ENCODE measurements at regions not wholly inside any gene's neighbourhood (a gene's known extent, or its start where the extent isn't known, plus 50 kb on each side); places are given as distances from the start of the nearest gene placed in this dataset.
"Not testable (repeated sequence)": the region's sequence is repeated elsewhere in the genome, so short reads cannot be mapped to it uniquely, and the experiment has no call there.

DNA sequence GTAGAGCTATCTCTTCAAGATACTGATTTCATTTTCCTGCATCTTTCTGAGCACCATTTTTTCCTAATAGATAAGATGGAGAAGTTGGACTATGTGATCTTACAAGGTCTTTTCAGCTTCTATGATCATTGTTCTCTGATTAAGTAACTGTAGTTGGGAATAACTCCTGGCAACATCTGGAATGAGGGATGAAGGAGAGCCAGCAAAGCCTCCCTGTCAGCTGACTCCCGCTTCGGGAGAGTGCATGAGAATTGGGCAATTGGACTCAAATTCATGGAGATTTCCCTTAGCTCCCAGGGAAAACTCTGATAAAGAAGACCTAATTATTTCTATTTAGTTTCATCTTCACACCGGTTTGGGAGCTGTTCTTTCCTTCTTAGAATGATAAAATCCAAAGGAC, 146.1 kb downstream of the CCDC71L start:
- no peaks in the 10 kb centered on the region for H3K36me3 ChIP-seq (ENCODE audit: insufficient read depth, low read depth, low read length)
- no peaks in the 10 kb centered on the region for H3K4me1 ChIP-seq (ENCODE audit: insufficient read depth, low read length)
- H3K4me3 ChIP-seq (ENCODE audit: low read length), result no peak overlapping the region
- H3K9ac ChIP-seq (ENCODE audit: low read depth, low read length), result no peak overlapping the region
- H3K9me3 ChIP-seq (ENCODE audit: insufficient read depth, low read depth, low read length), result no peaks in the 10 kb centered on the region
- H3K27me3 ChIP-seq (ENCODE audit: insufficient read depth, low read length), result no peaks in the 10 kb centered on the region
- H3K27ac ChIP-seq (ENCODE audit: low read length), result no peak overlapping the region

DNA sequence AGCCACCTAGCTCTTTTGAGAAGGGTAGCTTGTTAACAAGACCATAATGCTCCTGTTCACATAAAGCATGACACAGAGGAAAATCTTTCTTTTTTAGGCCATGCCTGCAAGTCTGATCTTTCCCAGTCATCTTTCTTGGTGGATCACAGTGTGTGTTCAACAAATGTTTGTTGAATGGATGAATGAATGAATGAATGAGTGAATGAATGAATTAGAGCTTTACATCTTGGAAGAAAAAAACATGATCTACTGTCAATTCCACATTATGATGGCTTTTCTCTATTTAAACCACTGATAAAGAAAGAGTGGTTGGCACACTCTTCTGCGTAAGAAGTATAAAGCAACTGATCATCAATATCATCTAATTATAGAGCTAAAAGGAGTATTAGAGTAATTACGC, 148.7 kb downstream of the CCDC71L start:
- Histone ChIP-seq H3K4me1 (ENCODE audit: insufficient read depth, low read length) (no peaks in the 10 kb centered on the region), H3K9me3 (ENCODE audit: insufficient read depth, low read depth, low read length) (no peaks in the 10 kb centered on the region), H3K36me3 (ENCODE audit: insufficient read depth, low read depth, low read length) (no peaks in the 10 kb centered on the region), H3K4me3 (ENCODE audit: low read length) (no peak overlapping the region), H3K9ac (ENCODE audit: low read depth, low read length) (no peak overlapping the region), H3K27me3 (ENCODE audit: insufficient read depth, low read length) (no peaks in the 10 kb centered on the region), H3K27ac (ENCODE audit: low read length) (no peak overlapping the region)

DNA sequence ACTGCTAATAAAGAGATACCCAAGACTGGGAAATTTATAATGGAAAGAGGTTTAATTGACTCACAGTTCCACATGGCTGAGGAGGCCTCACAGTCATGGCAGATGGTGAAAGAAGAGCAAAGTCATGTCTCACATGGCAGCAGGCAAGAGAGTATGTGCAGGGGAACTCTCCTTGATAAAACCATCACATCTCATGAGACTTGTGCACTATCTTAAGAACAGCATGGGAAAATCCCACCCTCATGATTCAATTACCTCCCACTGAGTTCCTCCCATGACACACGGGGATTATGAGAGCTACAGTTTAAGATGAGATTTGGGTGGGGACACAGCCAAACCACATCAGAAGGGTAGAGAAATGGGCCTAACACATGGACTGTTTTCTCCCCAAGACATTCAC, 156.3 kb downstream of the CCDC71L start:
- Histone ChIP-seq H3K27me3 (ENCODE audit: insufficient read depth, low read length) (no peaks in the 10 kb centered on the region), H3K4me3 (ENCODE audit: low read length) (no peak overlapping the region), H3K9me3 (ENCODE audit: insufficient read depth, low read depth, low read length) (no peaks in the 10 kb centered on the region), H3K9ac (ENCODE audit: low read depth, low read length) (no peak overlapping the region), H3K27ac (ENCODE audit: low read length) (no peak overlapping the region), H3K4me1 (ENCODE audit: insufficient read depth, low read length) (no peaks in the 10 kb centered on the region), H3K36me3 (ENCODE audit: insufficient read depth, low read depth, low read length) (no peaks in the 10 kb centered on the region)

DNA sequence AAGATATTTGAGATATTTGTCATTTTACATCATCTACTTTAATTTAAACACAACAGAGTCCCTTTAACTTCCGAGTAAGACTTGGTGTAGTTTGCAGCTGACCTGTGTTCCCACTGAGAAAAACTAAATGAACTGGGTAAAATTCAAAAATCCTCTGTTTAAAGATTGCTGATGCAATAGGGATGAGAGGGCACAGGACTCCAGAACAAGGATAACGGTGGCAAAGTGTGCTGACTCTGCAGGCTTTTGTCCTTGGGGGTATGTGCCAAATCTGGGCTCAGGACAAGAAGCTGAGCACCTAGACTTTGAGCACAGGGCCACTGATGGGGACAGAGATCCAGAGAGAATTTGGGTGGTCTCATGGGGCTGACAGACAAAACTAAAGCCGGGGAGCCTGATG, 156.8 kb downstream of the CCDC71L start:
- H3K27me3 ChIP-seq (ENCODE audit: insufficient read depth, low read length), result no peaks in the 10 kb centered on the region
- no peaks in the 10 kb centered on the region for H3K9me3 ChIP-seq (ENCODE audit: insufficient read depth, low read depth, low read length)
- no peaks in the 10 kb centered on the region for H3K36me3 ChIP-seq (ENCODE audit: insufficient read depth, low read depth, low read length)
- no peaks in the 10 kb centered on the region for H3K4me1 ChIP-seq (ENCODE audit: insufficient read depth, low read length)
- no peak overlapping the region for H3K4me3 ChIP-seq (ENCODE audit: low read length)
- no peak overlapping the region for H3K9ac ChIP-seq (ENCODE audit: low read depth, low read length)
- H3K27ac ChIP-seq (ENCODE audit: low read length), result no peak overlapping the region

DNA sequence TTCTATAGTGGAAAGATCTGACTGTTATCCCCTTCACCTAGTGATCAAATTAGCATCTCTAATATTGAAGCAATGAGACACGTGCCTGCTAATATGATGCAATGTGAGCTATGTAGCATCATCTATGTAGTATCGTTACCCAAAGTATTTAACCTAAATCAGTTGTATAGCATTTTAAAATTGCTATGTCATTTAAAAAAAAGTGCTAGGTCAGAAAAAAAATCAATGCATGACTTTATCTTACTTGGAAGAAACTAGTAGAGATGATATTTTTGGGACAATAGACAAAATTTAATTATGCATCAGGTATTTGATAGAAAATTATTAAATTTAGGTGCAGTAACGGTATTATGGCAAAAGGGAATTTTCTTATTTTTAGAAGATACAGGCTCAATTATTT, 157.3 kb downstream of the CCDC71L start:
- H3K4me1 ChIP-seq (ENCODE audit: insufficient read depth, low read length), result no peaks in the 10 kb centered on the region
- no peak overlapping the region for H3K9ac ChIP-seq (ENCODE audit: low read depth, low read length)

DNA sequence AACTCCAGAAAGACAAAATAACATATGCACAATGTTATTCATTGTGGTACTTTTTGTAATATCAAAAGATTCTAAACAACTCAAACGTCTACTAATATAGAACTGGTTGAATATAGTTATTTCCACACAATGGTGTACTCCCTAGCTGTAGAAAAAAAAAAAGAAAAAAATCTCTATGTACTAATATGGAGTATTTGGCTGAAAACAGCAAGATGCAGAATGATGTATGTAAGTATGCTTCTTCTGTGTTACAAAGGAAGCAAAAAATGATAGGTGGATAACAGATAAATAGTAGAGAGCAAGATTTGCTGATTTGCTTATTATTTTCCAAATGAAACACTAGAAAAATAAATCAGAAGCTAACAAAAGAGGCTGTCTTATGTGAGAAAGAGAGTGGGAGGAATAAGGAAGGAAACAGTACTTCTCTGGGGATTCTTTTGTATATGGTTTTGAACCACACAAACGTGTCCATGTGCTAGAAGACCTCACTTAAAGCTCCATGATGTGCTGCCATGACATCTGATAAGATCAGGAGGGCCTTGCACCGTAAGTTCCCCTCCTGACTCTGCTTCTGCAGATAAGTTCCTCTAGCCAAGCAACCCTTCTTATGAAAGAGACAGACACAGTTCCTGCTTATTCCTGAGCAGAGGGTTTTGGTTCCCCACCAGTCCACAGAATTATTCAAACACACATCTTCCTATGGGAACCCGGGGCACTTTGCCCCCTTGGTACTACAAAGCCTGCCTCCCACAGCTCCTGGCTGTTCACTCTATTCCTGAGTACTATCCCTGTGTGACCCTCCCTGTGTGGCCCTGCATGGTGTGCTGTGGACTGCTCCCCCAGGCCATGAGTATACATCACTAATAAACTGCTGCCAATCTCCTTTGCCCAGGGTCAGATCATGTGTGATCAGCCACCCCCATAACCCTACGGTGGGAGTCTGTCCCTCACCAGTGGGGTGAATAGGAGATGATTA, 159.1 kb downstream of the CCDC71L start:
- Histone ChIP-seq H3K27ac (ENCODE audit: low read length) (no peak overlapping the region), H3K36me3 (ENCODE audit: insufficient read depth, low read depth, low read length) (no peaks in the 10 kb centered on the region), H3K9ac (ENCODE audit: low read depth, low read length) (no peak overlapping the region)

More for the DNA sequence above, 157.3 kb downstream of the CCDC71L start:
- H3K4me3 ChIP-seq (ENCODE audit: low read length), result no peak overlapping the region
- no peaks in the 10 kb centered on the region for H3K36me3 ChIP-seq (ENCODE audit: insufficient read depth, low read depth, low read length)
- no peaks in the 10 kb centered on the region for H3K27me3 ChIP-seq (ENCODE audit: insufficient read depth, low read length)
- H3K27ac ChIP-seq (ENCODE audit: low read length), result no peak overlapping the region
- H3K9me3 ChIP-seq (ENCODE audit: insufficient read depth, low read depth, low read length), result no peaks in the 10 kb centered on the region

DNA sequence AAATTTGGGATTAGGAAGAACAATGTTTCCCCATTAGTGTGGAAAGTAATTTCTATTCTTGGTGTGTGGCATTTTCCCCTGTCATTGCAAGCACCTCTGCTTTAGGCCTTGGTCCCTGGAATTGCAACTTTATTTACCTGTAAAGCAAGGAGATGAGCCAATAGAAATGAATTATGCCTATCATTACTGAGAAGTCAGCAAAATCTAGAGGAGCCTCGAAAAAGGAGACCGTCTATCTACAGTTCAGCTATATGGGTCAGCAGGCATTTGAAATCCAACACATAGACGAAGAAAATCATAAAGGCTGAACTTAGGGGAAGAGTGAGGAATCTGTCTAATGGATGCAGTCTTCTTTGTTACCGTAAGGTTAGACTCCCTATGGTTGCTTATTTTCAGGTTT, 161.1 kb downstream of the CCDC71L start:
- no peak overlapping the region for H3K27ac ChIP-seq (ENCODE audit: low read length)
- H3K36me3 ChIP-seq (ENCODE audit: insufficient read depth, low read depth, low read length), result no peaks in the 10 kb centered on the region
- H3K27me3 ChIP-seq (ENCODE audit: insufficient read depth, low read length), result no peaks in the 10 kb centered on the region
- H3K4me3 ChIP-seq (ENCODE audit: low read length), result no peak overlapping the region
- no peaks in the 10 kb centered on the region for H3K4me1 ChIP-seq (ENCODE audit: insufficient read depth, low read length)
- no peaks in the 10 kb centered on the region for H3K9me3 ChIP-seq (ENCODE audit: insufficient read depth, low read depth, low read length)
- H3K9ac ChIP-seq (ENCODE audit: low read depth, low read length), result no peak overlapping the region

More for the DNA sequence above, 159.1 kb downstream of the CCDC71L start:
- no peak overlapping the region for H3K4me3 ChIP-seq (ENCODE audit: low read length)
- H3K9me3 ChIP-seq (ENCODE audit: insufficient read depth, low read depth, low read length), result no peaks in the 10 kb centered on the region
- no peaks in the 10 kb centered on the region for H3K27me3 ChIP-seq (ENCODE audit: insufficient read depth, low read length)
- no peaks in the 10 kb centered on the region for H3K4me1 ChIP-seq (ENCODE audit: insufficient read depth, low read length)

DNA sequence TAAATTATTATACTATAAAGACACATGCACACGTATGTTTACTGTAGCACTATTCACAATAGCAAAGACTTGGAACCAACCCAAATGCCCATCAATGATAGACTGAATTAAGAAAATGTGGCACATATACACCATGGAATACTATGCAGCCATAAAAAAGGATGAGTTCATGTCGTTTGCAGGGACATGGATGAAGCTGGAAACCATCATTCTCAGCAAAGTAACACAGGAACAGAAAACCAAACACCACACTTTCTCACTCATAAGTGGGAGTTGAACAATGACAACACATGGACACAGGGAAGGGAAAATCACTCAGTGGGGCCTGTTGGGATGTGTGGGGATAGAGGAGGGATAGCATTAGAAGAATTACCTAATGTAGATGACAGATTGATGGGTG, 163.0 kb downstream of the CCDC71L start:
- H3K9ac ChIP-seq (ENCODE audit: low read depth, low read length); H3K4me3 ChIP-seq (ENCODE audit: low read length); H3K27me3 ChIP-seq (ENCODE audit: insufficient read depth, low read length); H3K9me3 ChIP-seq (ENCODE audit: insufficient read depth, low read depth, low read length); H3K27ac ChIP-seq (ENCODE audit: low read length); H3K4me1 ChIP-seq (ENCODE audit: insufficient read depth, low read length); H3K36me3 ChIP-seq (ENCODE audit: insufficient read depth, low read depth, low read length): not testable (repeated sequence)

DNA sequence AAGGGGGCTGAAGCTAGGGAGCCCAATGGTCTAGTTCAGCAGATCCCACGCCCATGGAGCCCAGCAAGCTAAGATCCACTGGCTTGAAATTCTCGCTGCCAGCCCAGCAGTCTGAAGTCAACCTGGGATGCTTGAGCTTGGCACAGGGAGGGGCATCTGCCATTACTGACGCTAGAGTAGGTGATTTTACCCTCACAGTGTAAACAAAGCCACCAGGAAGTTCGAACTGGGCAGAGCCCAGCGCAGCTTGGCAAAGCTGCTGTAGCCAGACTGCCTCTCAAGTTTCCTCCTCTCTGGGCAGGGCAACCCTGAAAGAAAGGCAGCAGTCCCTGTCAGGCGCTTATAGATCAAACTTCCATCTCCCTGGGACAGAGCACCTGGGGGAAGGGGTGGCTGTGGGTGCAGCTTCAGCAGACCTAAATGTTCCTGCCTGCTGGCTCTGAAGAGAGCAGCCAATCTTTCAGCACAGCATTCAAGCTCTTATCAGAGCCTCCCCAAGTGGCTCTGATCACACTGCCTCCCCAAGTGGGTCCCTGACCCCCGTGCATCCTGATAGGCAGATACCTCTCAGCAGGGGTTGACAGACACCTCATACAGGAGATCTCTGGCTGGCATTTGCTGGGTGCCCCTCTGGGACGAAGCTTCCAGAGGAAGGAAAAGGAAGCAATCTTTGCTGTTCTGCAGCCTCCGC, 167.8 kb downstream of the CCDC71L start:
- H3K9ac ChIP-seq (ENCODE audit: low read depth, low read length), result no peak overlapping the region
- H3K36me3 ChIP-seq (ENCODE audit: insufficient read depth, low read depth, low read length), result no peaks in the 10 kb centered on the region
- no peak overlapping the region for H3K4me3 ChIP-seq (ENCODE audit: low read length)
- no peaks in the 10 kb centered on the region for H3K27me3 ChIP-seq (ENCODE audit: insufficient read depth, low read length)
- no peaks in the 10 kb centered on the region for H3K4me1 ChIP-seq (ENCODE audit: insufficient read depth, low read length)
- no peaks in the 10 kb centered on the region for H3K9me3 ChIP-seq (ENCODE audit: insufficient read depth, low read depth, low read length)
- no peak overlapping the region for H3K27ac ChIP-seq (ENCODE audit: low read length)

DNA sequence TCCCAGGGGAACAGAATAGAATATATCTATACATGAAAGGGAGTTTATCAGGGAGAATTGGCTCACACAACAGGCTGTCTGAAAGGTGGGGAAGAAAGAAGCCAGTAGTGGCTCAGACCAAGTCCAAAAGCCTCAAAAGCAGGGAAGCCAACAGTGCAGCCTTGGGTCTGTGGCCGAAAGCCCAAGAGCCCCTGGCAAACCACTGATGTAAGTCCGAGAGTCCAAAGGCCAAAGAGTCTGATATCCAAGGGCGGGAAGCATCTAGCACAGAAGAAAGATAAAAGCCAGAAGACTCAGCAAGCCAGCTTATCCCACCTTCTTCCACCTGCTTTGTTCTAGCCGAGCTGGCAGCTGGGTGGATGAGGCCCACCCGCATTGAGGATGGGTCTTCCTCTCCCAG, 172.5 kb downstream of the CCDC71L start:
- Histone ChIP-seq H3K9me3 (ENCODE audit: insufficient read depth, low read depth, low read length) (no peaks in the 10 kb centered on the region), H3K36me3 (ENCODE audit: insufficient read depth, low read depth, low read length) (no peaks in the 10 kb centered on the region), H3K9ac (ENCODE audit: low read depth, low read length) (no peak overlapping the region), H3K27ac (ENCODE audit: low read length) (no peak overlapping the region), H3K4me1 (ENCODE audit: insufficient read depth, low read length) (no peaks in the 10 kb centered on the region), H3K4me3 (ENCODE audit: low read length) (no peak overlapping the region), H3K27me3 (ENCODE audit: insufficient read depth, low read length) (no peaks in the 10 kb centered on the region)

DNA sequence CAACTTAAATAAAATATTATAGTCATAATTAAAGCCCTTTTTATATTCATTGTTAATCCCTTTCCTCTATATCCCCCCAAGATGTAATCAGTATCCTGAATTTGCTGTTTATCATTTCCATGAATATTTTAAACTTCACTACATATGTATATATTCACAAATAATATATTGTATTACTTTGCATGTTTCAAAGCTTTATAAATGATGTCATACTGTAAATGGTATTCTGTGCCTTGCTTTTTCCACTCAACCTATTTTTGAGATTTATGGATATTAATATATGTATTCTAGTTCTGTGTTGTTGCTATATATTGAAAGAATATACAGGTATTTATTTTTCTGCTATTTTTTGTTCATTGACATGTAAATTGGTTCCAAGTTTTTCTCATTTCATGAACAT, 173.1 kb downstream of the CCDC71L start:
- Histone ChIP-seq H3K4me1 (ENCODE audit: insufficient read depth, low read length) (no peaks in the 10 kb centered on the region), H3K27me3 (ENCODE audit: insufficient read depth, low read length) (no peaks in the 10 kb centered on the region), H3K27ac (ENCODE audit: low read length) (no peak overlapping the region), H3K9me3 (ENCODE audit: insufficient read depth, low read depth, low read length) (no peaks in the 10 kb centered on the region), H3K4me3 (ENCODE audit: low read length) (no peak overlapping the region), H3K9ac (ENCODE audit: low read depth, low read length) (no peak overlapping the region), H3K36me3 (ENCODE audit: insufficient read depth, low read depth, low read length) (no peaks in the 10 kb centered on the region)

DNA sequence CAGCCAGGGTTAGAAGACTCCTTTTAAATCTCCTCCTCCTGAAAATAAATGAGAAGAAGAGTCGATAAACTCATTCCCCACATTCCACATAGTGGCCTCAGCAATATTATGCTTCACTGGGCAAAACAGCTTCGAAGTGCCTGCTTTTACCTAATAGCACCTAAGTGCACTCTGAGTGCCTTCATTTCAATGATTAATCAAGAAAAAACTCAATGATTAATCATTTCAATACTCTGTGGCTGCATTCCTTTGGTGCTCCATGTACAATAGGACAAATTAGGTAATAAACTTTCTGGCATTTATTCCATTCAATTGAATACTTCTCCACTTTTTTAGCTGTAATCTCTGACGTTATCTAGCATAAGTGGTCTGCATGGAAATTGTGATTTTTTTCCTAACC, 174.6 kb downstream of the CCDC71L start:
- Histone ChIP-seq H3K27me3 (ENCODE audit: insufficient read depth, low read length) (no peaks in the 10 kb centered on the region), H3K4me3 (ENCODE audit: low read length) (no peak overlapping the region), H3K36me3 (ENCODE audit: insufficient read depth, low read depth, low read length) (no peaks in the 10 kb centered on the region), H3K4me1 (ENCODE audit: insufficient read depth, low read length) (no peaks in the 10 kb centered on the region), H3K9ac (ENCODE audit: low read depth, low read length) (no peak overlapping the region), H3K27ac (ENCODE audit: low read length) (no peak overlapping the region), H3K9me3 (ENCODE audit: insufficient read depth, low read depth, low read length) (no peaks in the 10 kb centered on the region)

All from iPS-20b (cell line).